Neural cell (in vitro differentiated cells): ENCODE measurements at regions not wholly inside any gene's neighbourhood (a gene's known extent, or its start where the extent isn't known, plus 50 kb on each side); places are given as distances from the start of the nearest gene placed in this dataset.

Experiments
- H2AFZ ChIP-seq: fragments of 200-600, 300-800 bp; sonication (generic), shearing (Covaris generic); 2 replicates; pipeline ENCODE4 v1.6.0; 2014; ENCODE audit warnings: low read depth, mild to moderate bottlenecking, antibody characterized with exemption, low read length, moderate library complexity
- H3F3A ChIP-seq: fragments of 200-600 bp; shearing (Covaris generic); 2 replicates; pipeline ENCODE4 v1.6.1; 2016; ENCODE audit warnings: mild to moderate bottlenecking, moderate library complexity, mixed read lengths, antibody characterized with exemption, low read length; ENCODE audit not compliant: insufficient read depth, poor library complexity, severe bottlenecking
- H3K27ac ChIP-seq: fragments of 200-600, 300-800 bp; sonication (generic), shearing (Covaris generic); 2 replicates; pipeline ENCODE4 v1.5.1; 2014; ENCODE audit warnings: mild to moderate bottlenecking, low read length, moderate library complexity
- H3K27me3 ChIP-seq: fragments of 300-800, 200-600 bp; sonication (generic), shearing (Covaris generic); 2 replicates; pipeline ENCODE4 v1.6.0; 2014; ENCODE audit warnings: mild to moderate bottlenecking, low read depth, low read length, moderate library complexity; ENCODE audit not compliant: insufficient read depth
- H3K36me3 ChIP-seq: fragments of 300-800, 200-600 bp; sonication (generic), shearing (Covaris generic); 2 replicates; pipeline ENCODE4 v1.5.1; 2014; ENCODE audit warnings: mild to moderate bottlenecking, antibody characterized with exemption, low read length, moderate library complexity; ENCODE audit not compliant: insufficient read depth
- H3K4me2 ChIP-seq: fragments of 300-800, 200-600 bp; sonication (generic), shearing (Covaris generic); 2 replicates; pipeline ENCODE4 v1.6.0; 2014; ENCODE audit warnings: mild to moderate bottlenecking, low read length
- H3K4me3 ChIP-seq: fragments of 300-800, 200-600 bp; sonication (generic), shearing (Covaris generic); 2 replicates; pipeline ENCODE4 v1.5.1; 2014; ENCODE audit warnings: mild to moderate bottlenecking, low read length, moderate library complexity
- H3K79me2 ChIP-seq: fragments of 200-600 bp; shearing (Covaris generic); replicated peaks from 2 replicates; pipeline ENCODE4 v1.6.0; 2014; ENCODE audit warnings: mild to moderate bottlenecking, low read length, moderate library complexity; ENCODE audit not compliant: insufficient read depth
- H3K9ac ChIP-seq: fragments of 300-800, 200-600 bp; sonication (generic), shearing (Covaris generic); 2 replicates; pipeline ENCODE4 v1.6.1; 2016; ENCODE audit warnings: mild to moderate bottlenecking, low read length, mixed read lengths
- H3K9me2 ChIP-seq: fragments of 200-600 bp; shearing (Covaris generic); 2 replicates; pipeline ENCODE4 v1.6.1; 2016; ENCODE audit warnings: mild to moderate bottlenecking, low read length, mixed read lengths; ENCODE audit not compliant: insufficient read depth
- H3K9me3 ChIP-seq: fragments of 200-600, 300-800 bp; sonication (generic), shearing (Covaris generic); 2 replicates; pipeline ENCODE4 v1.6.1; 2016; ENCODE audit warnings: mild to moderate bottlenecking, mixed run types, low read length, moderate library complexity, mixed read lengths
- H4K20me1 ChIP-seq: fragments of 200-600 bp; shearing (Covaris generic); 2 replicates; pipeline ENCODE4 v1.6.1; 2016; ENCODE audit warnings: mild to moderate bottlenecking, mixed run types; ENCODE audit not compliant: insufficient read depth
- EP300 ChIP-seq: fragments of 450-650 bp; conservative IDR thresholded peaks from 2 replicates; pipeline ENCODE4 v1.6.1; 2014; ENCODE audit warnings: antibody characterized with exemption, mild to moderate bottlenecking, moderate library complexity; ENCODE audit not compliant: poor library complexity, severe bottlenecking
- EZH2 ChIP-seq: fragments of 200-600, 300-800 bp; shearing (Covaris generic), sonication (generic); IDR thresholded peaks from 2 replicates; pipeline ENCODE4 v1.6.1; 2014; ENCODE audit warnings: antibody characterized with exemption, low read length, borderline replicate concordance, mild to moderate bottlenecking; ENCODE audit not compliant: insufficient read depth, poor library complexity, severe bottlenecking
- MXI1 ChIP-seq: fragments of 450-650 bp; conservative IDR thresholded peaks from 2 replicates; pipeline ENCODE4 v1.6.1; 2014; ENCODE audit warnings: antibody characterized with exemption, mild to moderate bottlenecking; ENCODE audit not compliant: poor library complexity, severe bottlenecking
- POLR2AphosphoS5 ChIP-seq: IDR thresholded peaks from 2 replicates; pipeline ENCODE4 v1.6.1; 2012
- RAD21 ChIP-seq: fragments of 450-650 bp; conservative IDR thresholded peaks from 2 replicates; pipeline ENCODE4 v1.6.1; 2014; ENCODE audit warnings: antibody characterized with exemption, mild to moderate bottlenecking, moderate library complexity
- SMC3 ChIP-seq: fragments of 450-650 bp; conservative IDR thresholded peaks from 2 replicates; pipeline ENCODE4 v1.6.1; 2014; ENCODE audit warnings: antibody characterized with exemption, mild to moderate bottlenecking, moderate library complexity; ENCODE audit not compliant: poor library complexity
- TAF1 ChIP-seq: IDR thresholded peaks from 2 replicates; pipeline ENCODE4 v1.6.1; 2012; ENCODE audit warnings: low read depth
- TF ChIP-seq, protein P1 (sequence below): IDR thresholded peaks from 2 replicates; pipeline ENCODE4 v1.6.1; 2012; ENCODE audit warnings: borderline replicate concordance
- TF ChIP-seq, protein P2 (sequence below): fragments of 450-650 bp; IDR thresholded peaks from 2 replicates; pipeline ENCODE4 v1.5.1; 2014; ENCODE audit warnings: antibody characterized with exemption, mild to moderate bottlenecking, moderate library complexity; ENCODE audit not compliant: poor library complexity, severe bottlenecking

DNA sequence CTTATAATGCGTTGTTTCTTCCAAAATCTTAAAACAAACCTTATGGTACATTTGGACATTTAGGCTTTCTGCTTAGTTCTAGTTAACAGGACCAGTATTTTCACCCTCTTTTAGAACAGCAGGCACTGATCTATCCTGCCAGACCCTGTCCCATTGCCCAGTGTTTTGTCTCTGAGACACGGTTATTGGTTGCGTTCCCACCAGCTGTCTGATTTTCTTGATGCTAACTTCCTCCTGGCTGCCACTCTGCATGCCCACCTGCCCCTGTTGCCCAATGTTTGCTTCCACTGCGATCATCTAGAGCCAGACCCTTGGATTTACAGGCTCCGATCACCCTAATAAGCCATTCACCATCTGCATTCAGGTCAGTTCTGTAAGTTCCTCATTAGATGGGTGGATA is 506.0 kb upstream of the CDH6 start:
- Histone ChIP-seq H3F3A (no peaks in the 10 kb centered on the region), H3K9me3 (no peaks in the 10 kb centered on the region), H3K4me3 (no peak overlapping the region), H2AFZ (no peak overlapping the region), H3K4me2 (no peak overlapping the region), H4K20me1 (no peaks in the 10 kb centered on the region), H3K79me2 (no peaks in the 10 kb centered on the region), H3K9me2 (no peaks in the 10 kb centered on the region), H3K36me3 (no peaks in the 10 kb centered on the region), H3K9ac (no peak overlapping the region), H3K27ac (no peak overlapping the region), H3K27me3 (no peaks in the 10 kb centered on the region)
- TF ChIP-seq TAF1 (no peak), MXI1 (no peak), POLR2AphosphoS5 (no peak), RAD21 (no peak), SMC3 (no peak), EZH2 (no peak), EP300 (no peak)
- TF ChIP-seq, protein P1, sequence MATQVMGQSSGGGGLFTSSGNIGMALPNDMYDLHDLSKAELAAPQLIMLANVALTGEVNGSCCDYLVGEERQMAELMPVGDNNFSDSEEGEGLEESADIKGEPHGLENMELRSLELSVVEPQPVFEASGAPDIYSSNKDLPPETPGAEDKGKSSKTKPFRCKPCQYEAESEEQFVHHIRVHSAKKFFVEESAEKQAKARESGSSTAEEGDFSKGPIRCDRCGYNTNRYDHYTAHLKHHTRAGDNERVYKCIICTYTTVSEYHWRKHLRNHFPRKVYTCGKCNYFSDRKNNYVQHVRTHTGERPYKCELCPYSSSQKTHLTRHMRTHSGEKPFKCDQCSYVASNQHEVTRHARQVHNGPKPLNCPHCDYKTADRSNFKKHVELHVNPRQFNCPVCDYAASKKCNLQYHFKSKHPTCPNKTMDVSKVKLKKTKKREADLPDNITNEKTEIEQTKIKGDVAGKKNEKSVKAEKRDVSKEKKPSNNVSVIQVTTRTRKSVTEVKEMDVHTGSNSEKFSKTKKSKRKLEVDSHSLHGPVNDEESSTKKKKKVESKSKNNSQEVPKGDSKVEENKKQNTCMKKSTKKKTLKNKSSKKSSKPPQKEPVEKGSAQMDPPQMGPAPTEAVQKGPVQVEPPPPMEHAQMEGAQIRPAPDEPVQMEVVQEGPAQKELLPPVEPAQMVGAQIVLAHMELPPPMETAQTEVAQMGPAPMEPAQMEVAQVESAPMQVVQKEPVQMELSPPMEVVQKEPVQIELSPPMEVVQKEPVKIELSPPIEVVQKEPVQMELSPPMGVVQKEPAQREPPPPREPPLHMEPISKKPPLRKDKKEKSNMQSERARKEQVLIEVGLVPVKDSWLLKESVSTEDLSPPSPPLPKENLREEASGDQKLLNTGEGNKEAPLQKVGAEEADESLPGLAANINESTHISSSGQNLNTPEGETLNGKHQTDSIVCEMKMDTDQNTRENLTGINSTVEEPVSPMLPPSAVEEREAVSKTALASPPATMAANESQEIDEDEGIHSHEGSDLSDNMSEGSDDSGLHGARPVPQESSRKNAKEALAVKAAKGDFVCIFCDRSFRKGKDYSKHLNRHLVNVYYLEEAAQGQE, result no peak
- TF ChIP-seq, protein P2, sequence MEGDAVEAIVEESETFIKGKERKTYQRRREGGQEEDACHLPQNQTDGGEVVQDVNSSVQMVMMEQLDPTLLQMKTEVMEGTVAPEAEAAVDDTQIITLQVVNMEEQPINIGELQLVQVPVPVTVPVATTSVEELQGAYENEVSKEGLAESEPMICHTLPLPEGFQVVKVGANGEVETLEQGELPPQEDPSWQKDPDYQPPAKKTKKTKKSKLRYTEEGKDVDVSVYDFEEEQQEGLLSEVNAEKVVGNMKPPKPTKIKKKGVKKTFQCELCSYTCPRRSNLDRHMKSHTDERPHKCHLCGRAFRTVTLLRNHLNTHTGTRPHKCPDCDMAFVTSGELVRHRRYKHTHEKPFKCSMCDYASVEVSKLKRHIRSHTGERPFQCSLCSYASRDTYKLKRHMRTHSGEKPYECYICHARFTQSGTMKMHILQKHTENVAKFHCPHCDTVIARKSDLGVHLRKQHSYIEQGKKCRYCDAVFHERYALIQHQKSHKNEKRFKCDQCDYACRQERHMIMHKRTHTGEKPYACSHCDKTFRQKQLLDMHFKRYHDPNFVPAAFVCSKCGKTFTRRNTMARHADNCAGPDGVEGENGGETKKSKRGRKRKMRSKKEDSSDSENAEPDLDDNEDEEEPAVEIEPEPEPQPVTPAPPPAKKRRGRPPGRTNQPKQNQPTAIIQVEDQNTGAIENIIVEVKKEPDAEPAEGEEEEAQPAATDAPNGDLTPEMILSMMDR, result no peak

DNA sequence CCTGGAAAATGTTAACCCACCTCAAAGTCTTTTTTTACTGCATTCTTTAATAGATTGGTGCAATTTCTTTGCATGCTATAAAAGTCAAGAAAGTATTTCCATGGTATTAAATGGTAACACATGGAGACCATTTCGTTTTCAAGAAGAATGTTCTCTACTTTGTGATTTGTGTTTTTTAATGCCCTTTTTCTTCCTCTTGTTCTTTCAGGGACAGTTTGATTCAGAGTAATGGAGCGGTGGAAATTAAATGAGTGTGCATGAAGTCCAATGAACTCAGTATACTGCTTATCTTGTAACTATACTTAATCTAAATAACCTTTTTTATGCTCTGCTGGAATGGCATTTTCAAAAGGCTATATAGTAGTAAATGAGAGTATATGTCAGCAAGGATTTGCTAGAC is 507.0 kb upstream of the CDH6 start:
- Histone ChIP-seq H3K4me2 (no peak overlapping the region), H3K27me3 (no peaks in the 10 kb centered on the region), H2AFZ (no peak overlapping the region), H3K9ac (no peak overlapping the region), H3K79me2 (no peaks in the 10 kb centered on the region), H3K27ac (no peak overlapping the region), H4K20me1 (no peaks in the 10 kb centered on the region), H3K4me3 (no peak overlapping the region), H3F3A (no peaks in the 10 kb centered on the region), H3K9me2 (no peaks in the 10 kb centered on the region), H3K36me3 (no peaks in the 10 kb centered on the region), H3K9me3 (no peaks in the 10 kb centered on the region)
- TF ChIP-seq, protein P1, result no peak
- no peak for TF ChIP-seq EP300
- TF ChIP-seq, protein P2, result no peak
